HEK293 (cell line): ENCODE measurements at regions not wholly inside any gene's neighbourhood (a gene's known extent, or its start where the extent isn't known, plus 50 kb on each side); places are given as distances from the start of the nearest gene placed in this dataset.

Experiments
- CTCF ChIA-PET: fragments of 350-600 bp; formaldehyde crosslinking; extraction: SDS; loops from one replicate; lab custom pipeline; 2021; ENCODE audit warnings: antibody characterized with exemption; lab: Yijun Ruan, JAX
- POLR2A ChIA-PET: fragments of 300-600 bp; formaldehyde crosslinking; extraction: SDS; loops from one replicate; lab custom pipeline; 2020; ENCODE audit warnings: antibody characterized with exemption, inconsistent platforms; lab: Yijun Ruan, JAX
- H3K27ac ChIP-seq: fragments of 200-500 bp; sonication (Bioruptor generic); 2 replicates; pipeline ENCODE4 v1.5.1; 2014; ENCODE audit warnings: low read depth, low read length, control low read depth, inconsistent platforms; ENCODE audit errors: extremely low read depth
- H3K36me3 ChIP-seq, 2 experiments: fragments of 200-500 bp in 1 of 2; sonication (Bioruptor generic) in 1 of 2; 1 replicate in 1 of 2; 2 replicates in 1 of 2; pipeline ENCODE4 v1.5.1; 2014 to 2017; ENCODE audit warnings: inconsistent platforms in 2 of 2, low read length in 2 of 2; ENCODE audit not compliant: control insufficient read depth in 2 of 2, insufficient read depth in 1 of 2
- H3K4me1 ChIP-seq: fragments of 200-500 bp; sonication (Bioruptor generic); 2 replicates; pipeline ENCODE4 v1.5.1; 2014; ENCODE audit warnings: mild to moderate bottlenecking, low read length, inconsistent platforms; ENCODE audit not compliant: control insufficient read depth, insufficient read depth
- H3K4me3 ChIP-seq: 2 replicates; pipeline ENCODE4 v1.5.1; 2011; ENCODE audit warnings: low read depth, mild to moderate bottlenecking, control low read depth, low read length, moderate library complexity
- H3K9me3 ChIP-seq: fragments of 200-500 bp; sonication (Bioruptor generic); 2 replicates; pipeline ENCODE4 v1.5.1; 2014; ENCODE audit warnings: low read depth, low read length, inconsistent platforms; ENCODE audit not compliant: control insufficient read depth, insufficient read depth
- BCL11A ChIP-seq: fragments of 450-650 bp; formaldehyde crosslinking; IDR thresholded peaks from 2 replicates; pipeline ENCODE4 v1.5.1; 2016; ENCODE audit warnings: low read depth, missing biosample characterization, missing genetic modification characterization
- GFI1B ChIP-seq: fragments of 450-650 bp; formaldehyde crosslinking; IDR thresholded peaks from 2 replicates; pipeline ENCODE4 v1.5.1; 2016; ENCODE audit warnings: missing biosample characterization, missing genetic modification characterization
- KLF1 ChIP-seq: fragments of 450-650 bp; formaldehyde crosslinking; IDR thresholded peaks from 2 replicates; pipeline ENCODE4 v1.5.1; 2016; ENCODE audit warnings: missing biosample characterization, missing genetic modification characterization
- OVOL3 ChIP-seq: fragments of 450-650 bp; formaldehyde crosslinking; IDR thresholded peaks from 2 replicates; pipeline ENCODE4 v1.5.1; 2016; ENCODE audit warnings: missing biosample characterization, missing genetic modification characterization
- SALL2 ChIP-seq: fragments of 450-650 bp; formaldehyde crosslinking; IDR thresholded peaks from 2 replicates; pipeline ENCODE4 v1.5.0; 2017; ENCODE audit warnings: missing biosample characterization, mild to moderate bottlenecking, missing genetic modification characterization, borderline replicate concordance
- ZBTB48 ChIP-seq: fragments of 450-650 bp; formaldehyde crosslinking; IDR thresholded peaks from 2 replicates; pipeline ENCODE4 v1.5.1; 2016; ENCODE audit warnings: missing biosample characterization, missing genetic modification characterization
- ZFP3 ChIP-seq: fragments of 450-650 bp; formaldehyde crosslinking; IDR thresholded peaks from 2 replicates; pipeline ENCODE4 v1.5.1; 2016; ENCODE audit warnings: low read depth, missing biosample characterization, missing genetic modification characterization
- ZFP41 ChIP-seq: fragments of 450-650 bp; formaldehyde crosslinking; IDR thresholded peaks from 2 replicates; pipeline ENCODE4 v1.5.1; 2016; ENCODE audit warnings: missing biosample characterization, missing genetic modification characterization, borderline replicate concordance
- ZNF140 ChIP-seq: fragments of 450-650 bp; formaldehyde crosslinking; IDR thresholded peaks from 2 replicates; pipeline ENCODE4 v1.5.1; 2016; ENCODE audit warnings: missing biosample characterization, missing genetic modification characterization
- ZNF169 ChIP-seq: fragments of 450-650 bp; formaldehyde crosslinking; IDR thresholded peaks from 2 replicates; pipeline ENCODE4 v1.5.1; 2016; ENCODE audit warnings: missing biosample characterization, missing genetic modification characterization
- ZNF239 ChIP-seq: fragments of 450-650 bp; formaldehyde crosslinking; IDR thresholded peaks from 2 replicates; pipeline ENCODE4 v1.5.1; 2016; ENCODE audit warnings: missing biosample characterization, missing genetic modification characterization
- ZNF335 ChIP-seq: fragments of 450-650 bp; formaldehyde crosslinking; conservative IDR thresholded peaks from 2 replicates; pipeline ENCODE4 v1.5.1; 2016; ENCODE audit warnings: missing biosample characterization, missing genetic modification characterization
- ZNF341 ChIP-seq: fragments of 450-650 bp; formaldehyde crosslinking; IDR thresholded peaks from 2 replicates; pipeline ENCODE4; 2016; ENCODE audit warnings: low read depth, missing biosample characterization, missing genetic modification characterization
- ZNF366 ChIP-seq: fragments of 450-650 bp; formaldehyde crosslinking; conservative IDR thresholded peaks from 2 replicates; pipeline ENCODE4 v1.5.1; 2016; ENCODE audit warnings: missing biosample characterization, missing genetic modification characterization
- ZNF48 ChIP-seq: fragments of 450-650 bp; formaldehyde crosslinking; IDR thresholded peaks from 2 replicates; pipeline ENCODE4 v1.5.1; 2016; ENCODE audit warnings: missing biosample characterization, missing genetic modification characterization
- ZNF514 ChIP-seq: fragments of 450-650 bp; formaldehyde crosslinking; IDR thresholded peaks from 2 replicates; pipeline ENCODE4 v1.5.1; 2016; ENCODE audit warnings: missing biosample characterization, missing genetic modification characterization
- ZNF518A ChIP-seq: fragments of 450-650 bp; formaldehyde crosslinking; conservative IDR thresholded peaks from 2 replicates; pipeline ENCODE4 v1.5.1; 2016; ENCODE audit warnings: low read depth, missing biosample characterization, missing genetic modification characterization
- ZNF530 ChIP-seq: fragments of 450-650 bp; formaldehyde crosslinking; IDR thresholded peaks from 2 replicates; pipeline ENCODE4 v1.5.1; 2016; ENCODE audit warnings: low read depth, missing biosample characterization, missing genetic modification characterization
- ZNF600 ChIP-seq: fragments of 450-650 bp; formaldehyde crosslinking; IDR thresholded peaks from 2 replicates; pipeline ENCODE4 v1.5.1; 2016; ENCODE audit warnings: missing biosample characterization, missing genetic modification characterization
- ZNF623 ChIP-seq: fragments of 450-650 bp; formaldehyde crosslinking; IDR thresholded peaks from 2 replicates; pipeline ENCODE4 v1.5.1; 2016; ENCODE audit warnings: missing biosample characterization, missing genetic modification characterization
- ZNF658 ChIP-seq: fragments of 450-650 bp; formaldehyde crosslinking; IDR thresholded peaks from 2 replicates; pipeline ENCODE4; 2016; ENCODE audit warnings: missing biosample characterization, missing genetic modification characterization
- ZNF660 ChIP-seq: fragments of 450-650 bp; IDR thresholded peaks from 2 replicates; pipeline ENCODE4 v1.5.1; 2018; ENCODE audit warnings: missing biosample characterization, mild to moderate bottlenecking, missing genetic modification characterization
- ZNF768 ChIP-seq: fragments of 450-650 bp; formaldehyde crosslinking; IDR thresholded peaks from 2 replicates; pipeline ENCODE4 v1.5.1; 2018; ENCODE audit warnings: missing biosample characterization, mild to moderate bottlenecking, missing genetic modification characterization
- TF ChIP-seq, protein P1 (sequence below): fragments of 450-650 bp; formaldehyde crosslinking; IDR thresholded peaks from 2 replicates; pipeline ENCODE4 v1.5.1; 2016; ENCODE audit warnings: missing biosample characterization, missing genetic modification characterization
- TF ChIP-seq, protein P2 (sequence below): fragments of 450-650 bp; formaldehyde crosslinking; optimal IDR thresholded peaks from 2 replicates; pipeline ENCODE3; 2016; ENCODE audit warnings: missing biosample characterization, mild to moderate bottlenecking, missing genetic modification characterization
- TF ChIP-seq, protein P3 (sequence below): fragments of 450-650 bp; formaldehyde crosslinking; IDR thresholded peaks from 2 replicates; pipeline ENCODE4 v1.5.1; 2016; ENCODE audit warnings: missing biosample characterization, missing genetic modification characterization

DNA sequence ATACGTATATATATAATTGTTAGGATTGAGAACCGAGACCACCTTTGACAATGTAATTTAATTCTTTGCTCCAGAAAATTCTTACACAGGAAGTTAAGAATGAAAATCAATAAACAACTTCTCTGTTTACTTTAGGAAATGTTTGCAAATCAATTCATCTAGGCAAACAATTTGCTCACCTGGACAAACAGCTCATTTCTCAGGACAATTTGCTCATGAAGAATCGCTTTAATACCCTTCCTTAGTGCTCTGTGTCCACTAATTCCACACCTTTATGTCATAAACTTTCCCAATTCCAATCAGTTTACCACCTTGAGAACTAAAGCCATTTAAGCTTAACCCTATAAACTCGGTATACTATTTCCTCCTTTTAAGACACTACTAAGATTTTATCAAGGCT lies 292.2 kb downstream of the BCHE start (continued):
- TF ChIP-seq ZNF518A = no peak
- no peak for TF ChIP-seq ZNF366 (tag by site-specific recombination)
- no peak for TF ChIP-seq ZNF768 (tag by site-specific recombination)
- TF ChIP-seq ZNF341 (tag by site-specific recombination) = no peak
- TF ChIP-seq, protein P1, sequence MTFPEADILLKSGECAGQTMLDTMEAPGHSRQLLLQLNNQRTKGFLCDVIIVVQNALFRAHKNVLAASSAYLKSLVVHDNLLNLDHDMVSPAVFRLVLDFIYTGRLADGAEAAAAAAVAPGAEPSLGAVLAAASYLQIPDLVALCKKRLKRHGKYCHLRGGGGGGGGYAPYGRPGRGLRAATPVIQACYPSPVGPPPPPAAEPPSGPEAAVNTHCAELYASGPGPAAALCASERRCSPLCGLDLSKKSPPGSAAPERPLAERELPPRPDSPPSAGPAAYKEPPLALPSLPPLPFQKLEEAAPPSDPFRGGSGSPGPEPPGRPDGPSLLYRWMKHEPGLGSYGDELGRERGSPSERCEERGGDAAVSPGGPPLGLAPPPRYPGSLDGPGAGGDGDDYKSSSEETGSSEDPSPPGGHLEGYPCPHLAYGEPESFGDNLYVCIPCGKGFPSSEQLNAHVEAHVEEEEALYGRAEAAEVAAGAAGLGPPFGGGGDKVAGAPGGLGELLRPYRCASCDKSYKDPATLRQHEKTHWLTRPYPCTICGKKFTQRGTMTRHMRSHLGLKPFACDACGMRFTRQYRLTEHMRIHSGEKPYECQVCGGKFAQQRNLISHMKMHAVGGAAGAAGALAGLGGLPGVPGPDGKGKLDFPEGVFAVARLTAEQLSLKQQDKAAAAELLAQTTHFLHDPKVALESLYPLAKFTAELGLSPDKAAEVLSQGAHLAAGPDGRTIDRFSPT (tag by site-specific recombination) = no peak
- no peak for TF ChIP-seq ZNF623 (tag by site-specific recombination)
- no peak for TF ChIP-seq ZNF658 (tag by site-specific recombination)
- TF ChIP-seq ZNF335 (tag by site-specific recombination) = no peak
- TF ChIP-seq ZNF600 (tag by site-specific recombination) = no peak
- TF ChIP-seq ZNF48 (tag by site-specific recombination) = no peak
- TF ChIP-seq, protein P2, sequence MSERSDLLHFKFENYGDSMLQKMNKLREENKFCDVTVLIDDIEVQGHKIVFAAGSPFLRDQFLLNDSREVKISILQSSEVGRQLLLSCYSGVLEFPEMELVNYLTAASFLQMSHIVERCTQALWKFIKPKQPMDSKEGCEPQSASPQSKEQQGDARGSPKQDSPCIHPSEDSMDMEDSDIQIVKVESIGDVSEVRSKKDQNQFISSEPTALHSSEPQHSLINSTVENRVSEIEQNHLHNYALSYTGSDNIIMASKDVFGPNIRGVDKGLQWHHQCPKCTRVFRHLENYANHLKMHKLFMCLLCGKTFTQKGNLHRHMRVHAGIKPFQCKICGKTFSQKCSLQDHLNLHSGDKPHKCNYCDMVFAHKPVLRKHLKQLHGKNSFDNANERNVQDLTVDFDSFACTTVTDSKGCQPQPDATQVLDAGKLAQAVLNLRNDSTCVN (tag by site-specific recombination) = no peak

- TF ChIP-seq BCL11A (tag by site-specific recombination) = no peak
- TF ChIP-seq ZFP3 (tag by site-specific recombination) = no peak
- TF ChIP-seq OVOL3 = no peak
- TF ChIP-seq SALL2 (tag by site-specific recombination) = no peak
- no peak for TF ChIP-seq ZBTB48 (tag by site-specific recombination)
- CTCF ChIA-PET = no interaction called here
- H3K36me3 ChIP-seq = no peaks in the 10 kb centered on the region
- no peaks in the 10 kb centered on the region for H3K4me1 ChIP-seq
- no peak overlapping the region for H3K4me3 ChIP-seq
- H3K9me3 ChIP-seq = no peaks in the 10 kb centered on the region
- H3K27ac ChIP-seq = no peak overlapping the region
- POLR2A ChIA-PET = no interaction called here
Measured at GRCh38 chr3:165544432-165544831, 292.8 kb downstream of the BCHE start.

DNA sequence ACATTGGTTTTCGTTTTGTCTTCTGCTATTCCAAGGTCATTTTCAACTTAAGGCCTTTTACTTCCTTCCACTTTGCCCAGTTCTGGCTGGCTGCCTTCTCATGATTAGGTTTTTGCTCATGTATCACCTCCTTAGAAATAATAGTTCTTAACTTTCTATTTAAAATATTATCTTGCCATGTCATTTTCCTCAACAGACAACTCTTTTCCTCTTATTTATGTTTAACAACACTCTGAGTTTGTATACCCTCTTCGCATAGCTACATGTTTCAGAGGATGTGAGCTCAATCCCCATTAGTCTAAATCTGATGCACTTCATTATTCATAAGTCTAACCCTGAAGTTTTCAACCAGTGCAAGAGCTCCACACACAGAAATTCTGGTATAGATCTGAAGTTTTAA lies 299.1 kb downstream of the BCHE start:
- H3K4me3 ChIP-seq = no peak overlapping the region
- no peaks in the 10 kb centered on the region for H3K36me3 ChIP-seq
- no peaks in the 10 kb centered on the region for H3K9me3 ChIP-seq
- CTCF ChIA-PET = interaction anchor here (0.6 kb wide), 1 partner anchor 331 kb away, joined by 4 read pairs; no protein-coding TSS in a partner anchor
- H3K27ac ChIP-seq = no peak overlapping the region
- POLR2A ChIA-PET = no interaction called here
- H3K4me1 ChIP-seq = no peaks in the 10 kb centered on the region
- TF ChIP-seq ZNF239 (tag by site-specific recombination) = no peak
- TF ChIP-seq ZNF530 (tag by site-specific recombination) = no peak
- TF ChIP-seq ZNF660 = no peak
- no peak for TF ChIP-seq ZNF514
- TF ChIP-seq GFI1B (tag by site-specific recombination) = no peak
- TF ChIP-seq KLF1 (tag by site-specific recombination) = no peak
- TF ChIP-seq ZNF140 (tag by site-specific recombination) = no peak
- TF ChIP-seq, protein P3, sequence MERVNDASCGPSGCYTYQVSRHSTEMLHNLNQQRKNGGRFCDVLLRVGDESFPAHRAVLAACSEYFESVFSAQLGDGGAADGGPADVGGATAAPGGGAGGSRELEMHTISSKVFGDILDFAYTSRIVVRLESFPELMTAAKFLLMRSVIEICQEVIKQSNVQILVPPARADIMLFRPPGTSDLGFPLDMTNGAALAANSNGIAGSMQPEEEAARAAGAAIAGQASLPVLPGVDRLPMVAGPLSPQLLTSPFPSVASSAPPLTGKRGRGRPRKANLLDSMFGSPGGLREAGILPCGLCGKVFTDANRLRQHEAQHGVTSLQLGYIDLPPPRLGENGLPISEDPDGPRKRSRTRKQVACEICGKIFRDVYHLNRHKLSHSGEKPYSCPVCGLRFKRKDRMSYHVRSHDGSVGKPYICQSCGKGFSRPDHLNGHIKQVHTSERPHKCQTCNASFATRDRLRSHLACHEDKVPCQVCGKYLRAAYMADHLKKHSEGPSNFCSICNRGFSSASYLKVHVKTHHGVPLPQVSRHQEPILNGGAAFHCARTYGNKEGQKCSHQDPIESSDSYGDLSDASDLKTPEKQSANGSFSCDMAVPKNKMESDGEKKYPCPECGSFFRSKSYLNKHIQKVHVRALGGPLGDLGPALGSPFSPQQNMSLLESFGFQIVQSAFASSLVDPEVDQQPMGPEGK (tag by site-specific recombination) = no peak
- TF ChIP-seq ZFP41 (tag by site-specific recombination) = no peak
- no peak for TF ChIP-seq ZNF169 (tag by site-specific recombination)
